Activated gamma-delta T cell treated with Interleukin-2 at 50 U/mL for 16 hours (primary cell): ENCODE measurements at regions not wholly inside any gene's neighbourhood (a gene's known extent, or its start where the extent isn't known, plus 50 kb on each side); places are given as distances from the start of the nearest gene placed in this dataset.

Experiments used
- DNase-seq: peaks from one replicate; pipeline ENCODE4 v3.0.0-alpha.2; 2020

DNA sequence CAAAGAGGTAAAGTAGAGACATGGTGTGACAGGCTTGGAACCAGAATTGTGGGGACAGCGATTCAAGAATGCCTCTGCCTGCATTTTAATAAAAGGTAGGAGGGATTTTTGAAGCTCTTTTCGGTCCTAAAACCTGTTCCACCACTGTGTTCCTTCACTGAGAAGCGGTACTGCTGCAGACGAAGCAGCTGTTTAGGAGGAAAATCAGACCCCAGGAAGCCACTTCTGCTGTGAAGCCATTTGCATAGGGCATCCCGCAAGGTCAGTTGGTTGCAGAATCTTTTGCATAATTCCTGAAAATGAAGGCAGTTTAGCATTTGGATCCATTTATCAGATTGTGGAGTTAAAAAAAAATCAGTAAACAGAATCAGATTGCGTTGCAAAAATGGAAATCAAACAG is 183.3 kb upstream of the PRKCQ start:
- DNase-seq, result no peak

DNA sequence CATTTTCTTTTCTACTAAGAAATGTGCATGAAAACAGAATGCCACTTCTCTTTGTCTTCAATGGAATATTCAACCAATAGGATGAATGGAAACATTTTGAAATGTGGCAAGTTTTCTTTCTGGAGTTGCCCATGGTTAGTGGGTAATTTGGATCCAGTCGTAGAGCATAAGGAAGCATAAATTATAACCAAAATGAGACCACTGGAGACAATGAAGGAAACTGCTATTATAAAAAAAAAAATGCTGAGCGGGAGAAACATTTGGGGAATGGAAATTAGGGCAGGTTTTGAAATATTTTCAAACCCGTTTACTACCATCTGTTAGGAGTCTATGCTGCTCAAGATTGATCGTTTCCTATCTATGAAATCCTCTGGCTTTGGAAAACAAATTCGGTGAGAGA is 182.9 kb upstream of the PRKCQ start:
- DNase-seq, result no peak

DNA sequence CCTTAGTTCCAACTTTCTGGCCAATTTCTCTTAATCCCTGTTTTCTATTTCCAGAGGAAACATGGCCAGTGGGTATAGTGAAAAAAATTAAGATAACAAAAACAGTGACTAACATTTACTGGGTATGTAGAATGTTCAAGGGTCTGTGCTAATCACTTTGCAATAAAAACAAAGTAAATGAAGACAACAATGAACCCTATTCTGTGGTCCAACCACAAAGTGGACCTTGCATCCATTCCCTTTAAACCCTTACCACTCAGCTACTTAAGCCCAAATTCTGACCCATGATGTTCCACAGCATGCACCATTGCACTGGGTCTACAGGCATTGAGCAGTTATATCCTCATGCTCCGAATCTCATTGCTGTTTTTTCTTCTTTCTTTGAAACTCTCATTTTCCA is 179.9 kb upstream of the PRKCQ start:
- DNase-seq, result no peak

DNA sequence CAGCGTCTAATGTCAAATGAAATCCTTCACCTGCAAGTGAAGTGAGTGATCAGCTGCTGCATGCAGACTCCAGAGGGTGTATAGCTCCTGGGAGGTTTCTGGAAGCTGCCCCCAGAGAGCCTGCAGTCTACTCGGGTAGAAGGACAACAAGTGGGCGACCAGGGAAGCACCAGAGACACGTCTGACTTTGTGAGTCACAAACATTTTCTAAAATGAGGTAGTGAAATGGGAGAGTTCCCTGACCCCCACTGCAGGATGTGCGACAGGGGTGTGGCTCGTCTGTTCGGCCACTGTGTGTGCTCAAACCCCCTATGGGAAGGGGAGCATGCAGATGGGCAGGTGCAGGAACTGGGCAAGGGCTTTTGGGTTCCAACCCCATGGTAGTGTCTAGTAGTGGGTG is 177.1 kb upstream of the PRKCQ start:
- no peak for DNase-seq

DNA sequence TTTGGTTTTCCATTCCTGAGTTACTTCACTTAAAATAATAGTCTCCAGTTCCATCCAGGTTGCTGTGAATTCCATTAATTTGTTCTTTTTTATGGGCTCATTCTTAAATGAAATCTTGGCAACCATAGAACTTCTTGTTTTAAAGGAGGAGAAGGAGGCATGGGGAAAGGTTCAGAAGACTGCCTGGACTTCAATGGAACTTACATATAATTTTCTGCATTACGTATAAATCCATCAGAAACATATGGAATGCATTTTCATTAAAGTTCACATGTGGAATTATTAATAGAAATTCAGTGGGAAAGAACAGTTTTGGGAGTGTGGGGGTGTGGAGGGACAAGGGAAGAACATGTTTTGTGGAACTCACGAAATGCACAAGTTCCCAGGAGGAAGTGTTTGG is 176.6 kb upstream of the PRKCQ start:
- DNase-seq, result no peak

DNA sequence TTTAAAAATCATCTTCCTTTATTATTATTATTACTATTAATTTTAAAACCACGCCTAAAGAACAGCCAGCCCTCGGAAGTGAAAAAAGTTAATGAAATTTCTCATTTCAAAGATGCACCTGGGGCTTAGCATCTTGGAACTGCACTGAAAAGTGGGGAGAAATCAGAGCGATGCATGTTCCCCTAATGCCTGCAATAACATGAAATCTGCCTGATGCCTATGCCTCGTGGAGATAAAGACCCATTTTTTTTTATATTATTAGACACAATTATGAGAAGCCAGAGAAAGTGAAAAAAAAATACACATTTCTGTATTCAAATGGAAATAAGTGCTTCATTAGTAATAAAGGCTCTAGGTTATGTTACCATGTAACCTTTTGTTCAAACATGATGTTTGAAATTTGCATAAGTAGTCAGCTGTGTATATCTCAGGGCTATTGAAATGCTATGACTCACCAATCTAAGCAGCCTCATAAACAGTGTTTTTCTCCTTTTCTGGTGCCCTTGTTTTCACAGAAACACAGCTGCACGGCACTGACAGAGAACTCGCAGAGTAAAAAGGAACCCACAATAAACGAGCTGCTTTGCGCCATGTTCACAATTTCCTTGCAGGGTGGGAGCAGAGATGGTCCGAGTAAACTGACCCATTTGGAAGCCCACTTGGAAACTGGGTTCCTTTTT is 175.8 kb upstream of the PRKCQ start:
- DNase-seq, result no peak

DNA sequence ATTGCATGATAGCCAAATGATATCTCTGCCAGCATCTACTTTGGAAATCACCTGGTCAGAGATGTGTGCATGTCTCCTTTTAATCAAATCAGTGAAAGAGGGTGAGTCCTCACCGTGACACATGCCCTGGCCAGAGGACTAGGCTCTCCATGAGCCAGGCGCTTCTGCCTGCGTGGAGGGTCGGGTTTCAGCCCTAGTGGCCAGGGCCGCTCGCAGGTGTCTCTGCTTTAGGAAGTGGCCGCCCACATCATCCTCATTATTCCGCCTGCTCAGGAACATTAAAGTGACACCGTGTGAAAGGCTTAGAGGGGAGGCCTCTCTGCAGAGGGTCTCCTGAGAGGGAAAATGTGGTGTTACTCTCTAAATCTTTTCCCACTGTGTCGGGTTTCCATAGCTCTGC is 173.6 kb upstream of the PRKCQ start:
- DNase-seq, result no peak

DNA sequence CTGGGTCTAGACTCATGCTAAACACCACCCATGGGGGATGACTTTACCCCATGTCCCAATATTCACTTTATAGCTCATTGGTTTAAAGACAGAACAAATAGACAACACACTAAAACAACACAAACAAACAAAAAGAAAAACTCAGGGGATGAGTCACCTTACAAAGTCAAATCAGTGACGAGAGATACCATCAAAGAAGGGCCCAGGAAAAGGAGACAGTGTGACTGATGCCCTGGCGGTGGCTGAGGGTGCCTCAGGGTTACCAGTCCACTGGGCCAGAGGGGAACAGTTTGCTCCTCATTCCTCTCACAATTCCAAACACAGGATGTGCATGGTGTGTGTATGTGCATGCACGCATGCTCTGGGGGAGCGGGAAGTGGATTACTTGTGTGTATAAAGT is 171.3 kb upstream of the PRKCQ start:
- DNase-seq, result no peak

DNA sequence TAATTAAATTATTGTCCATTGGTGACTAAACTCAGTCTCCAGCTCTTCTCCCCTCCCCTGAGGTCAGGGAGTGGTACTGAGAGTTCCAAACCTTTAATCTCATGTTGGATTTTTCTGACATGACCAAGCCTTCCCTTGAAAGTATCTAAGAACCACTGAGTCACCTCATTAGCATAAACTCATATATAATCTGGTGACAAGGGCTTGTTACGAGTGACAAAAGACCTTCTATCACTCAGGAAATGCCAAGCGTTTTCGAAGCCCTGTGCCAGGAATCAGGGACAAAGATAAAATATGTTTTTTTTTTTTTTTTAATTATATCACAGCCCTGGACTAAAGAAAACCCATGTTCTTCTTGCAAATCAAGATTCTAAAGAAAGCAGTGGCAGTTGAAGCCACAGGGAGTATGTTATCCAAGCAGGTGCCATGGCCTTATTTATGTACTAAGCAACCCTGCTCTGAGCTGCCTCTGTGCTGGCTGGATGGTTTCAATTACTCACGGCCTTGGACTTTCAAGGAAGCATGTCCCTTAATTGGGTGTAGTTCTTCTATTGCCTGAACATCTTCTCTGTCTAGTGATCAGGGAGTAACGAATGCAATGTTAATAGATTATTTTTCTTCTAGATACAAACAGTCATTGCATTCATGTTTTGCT is 169.0 kb upstream of the PRKCQ start:
- no peak for DNase-seq

DNA sequence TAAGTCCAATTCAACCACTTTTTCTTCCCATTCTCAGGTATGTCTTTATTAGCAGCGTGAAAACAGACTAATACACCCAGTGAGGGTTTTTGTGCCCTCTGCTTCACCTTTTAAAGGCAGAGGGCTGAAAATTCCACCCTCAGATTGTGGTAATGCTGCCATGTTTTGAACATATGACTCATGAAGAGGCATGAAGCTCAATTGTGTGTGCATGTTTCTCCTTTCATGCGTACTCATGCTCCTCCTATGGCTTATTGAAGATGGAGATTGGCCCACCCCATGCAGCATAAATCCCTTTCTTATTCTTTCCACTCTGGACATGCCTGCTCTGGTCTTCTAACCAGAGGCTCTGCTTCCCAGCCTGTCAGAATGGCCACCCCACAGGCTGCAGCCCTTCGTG is 168.0 kb upstream of the PRKCQ start:
- no peak for DNase-seq

DNA sequence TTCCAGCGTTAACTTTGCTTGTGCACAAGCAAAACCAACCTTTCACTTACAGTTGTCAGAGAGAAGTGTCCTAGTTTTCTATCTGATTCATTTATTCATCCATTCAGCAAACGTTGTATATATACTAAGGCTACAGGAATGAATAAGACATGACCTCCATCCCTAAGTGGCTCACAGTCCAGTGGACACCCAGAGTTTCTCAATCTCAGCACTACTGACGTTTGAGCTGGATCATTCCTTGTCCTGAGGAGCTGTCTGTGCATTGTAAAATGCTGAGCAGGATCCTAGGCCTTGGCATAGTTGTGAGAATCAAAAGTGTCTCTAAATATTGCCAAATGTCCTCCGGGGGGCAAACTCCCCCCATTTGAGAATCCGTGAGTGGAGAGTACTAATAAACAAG is 166.7 kb upstream of the PRKCQ start:
- no peak for DNase-seq

DNA sequence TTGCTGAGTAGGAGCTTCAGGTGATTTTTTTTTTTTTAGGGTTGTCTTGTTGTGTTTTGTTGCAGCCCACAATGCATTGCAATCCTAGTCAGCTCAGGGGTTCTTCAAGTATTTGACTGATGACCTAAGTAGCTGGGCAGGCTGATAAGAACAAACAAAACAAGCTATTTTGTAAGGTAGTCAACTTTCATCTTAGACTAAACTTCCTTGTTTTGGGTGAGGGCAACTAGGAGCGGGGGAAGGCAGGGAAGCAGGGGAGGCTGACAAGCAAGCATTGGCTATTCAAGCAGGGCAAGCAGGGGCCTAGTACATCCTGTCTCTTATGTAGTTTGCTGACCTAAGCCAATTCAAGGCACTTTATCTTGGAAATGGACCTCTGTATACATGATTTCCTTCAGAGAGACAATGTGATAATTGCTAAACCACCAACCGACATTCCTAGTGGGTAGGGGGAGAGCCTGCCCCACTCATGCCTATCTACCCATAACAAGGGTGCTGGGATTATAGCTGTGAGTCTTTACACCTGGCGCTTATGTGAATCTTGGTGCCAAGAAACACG is 163.3 kb upstream of the PRKCQ start:
- no peak for DNase-seq

DNA sequence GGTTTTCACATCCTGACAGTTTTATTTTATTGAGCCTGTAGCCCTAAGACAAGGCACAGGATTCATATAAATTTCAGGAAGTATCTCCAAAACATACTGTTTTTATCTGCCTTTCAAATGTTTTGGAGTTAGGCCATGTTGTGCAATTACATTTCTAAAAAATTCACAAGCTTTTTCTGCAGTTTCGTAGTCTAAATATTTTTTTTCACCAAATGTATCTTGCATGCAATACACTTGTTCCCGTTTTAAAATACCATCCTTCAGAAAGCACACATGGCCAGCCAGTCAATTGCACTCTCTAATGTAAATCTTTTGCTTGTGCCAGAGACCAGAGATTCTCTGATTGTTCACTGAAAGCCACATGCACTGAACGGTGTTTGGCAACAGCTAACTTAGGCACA is 161.5 kb upstream of the PRKCQ start:
- no peak for DNase-seq

DNA sequence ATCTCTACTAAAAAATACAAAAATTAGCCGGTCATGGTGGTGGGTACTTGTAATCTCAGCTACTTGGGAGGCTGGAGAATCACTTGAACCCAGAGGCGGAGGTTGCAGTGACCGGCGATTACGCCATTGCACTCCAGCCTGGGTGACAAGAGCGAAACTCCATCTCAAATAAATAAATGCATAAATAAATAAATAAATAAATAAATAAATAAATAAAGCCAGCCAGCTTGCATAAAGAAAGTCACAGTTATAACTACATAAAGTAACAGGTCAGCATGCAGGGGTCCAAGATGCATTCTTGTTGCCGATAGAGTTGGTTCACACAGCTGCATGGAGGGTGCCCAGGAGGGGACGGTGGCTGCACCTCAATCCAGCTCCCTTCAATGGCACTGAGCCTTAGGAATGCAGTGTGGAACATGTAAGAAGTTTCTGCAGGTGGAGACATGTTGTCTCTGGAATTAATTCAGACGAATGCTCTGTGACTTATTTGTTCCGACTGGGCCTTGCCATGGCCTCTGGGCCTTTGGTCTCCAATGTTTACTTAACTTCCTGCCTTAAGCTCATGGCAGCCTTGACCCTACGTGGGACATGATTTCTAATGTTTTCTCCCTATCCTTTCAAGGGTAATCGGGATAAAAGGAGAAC is 159.6 kb upstream of the PRKCQ start:
- DNase-seq, result no peak

DNA sequence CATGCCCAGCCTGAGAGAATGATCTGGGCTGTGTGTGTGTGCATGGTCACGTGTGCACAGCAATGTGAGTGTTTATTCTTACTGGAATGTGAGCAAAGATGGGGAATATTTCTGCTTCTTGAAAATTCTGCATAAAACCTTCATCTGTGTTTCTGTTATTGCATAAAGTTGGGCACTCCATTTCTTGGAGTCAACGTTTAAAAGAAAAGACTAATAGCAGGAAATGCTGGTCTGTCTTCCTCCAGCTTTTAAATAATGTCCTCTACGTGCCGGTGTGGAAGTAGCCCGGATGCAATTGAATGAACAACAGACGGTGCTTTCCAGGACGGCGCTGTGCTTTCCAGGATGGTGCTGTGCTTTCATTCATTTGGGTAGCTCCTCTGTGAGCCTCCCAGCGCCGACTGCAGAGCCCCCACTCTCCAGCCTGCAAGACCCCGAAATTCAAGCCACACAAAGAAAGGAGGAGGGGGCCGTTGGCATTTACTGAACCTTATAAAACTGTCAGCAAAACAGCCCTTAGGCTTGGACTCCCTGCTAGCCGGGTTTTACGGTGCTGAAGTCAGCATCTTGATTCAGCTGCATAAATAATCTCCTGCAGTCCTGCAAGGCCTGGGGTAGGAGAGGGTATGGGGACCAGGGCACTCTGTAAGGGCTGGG is 158.2 kb upstream of the PRKCQ start:
- no peak for DNase-seq

DNA sequence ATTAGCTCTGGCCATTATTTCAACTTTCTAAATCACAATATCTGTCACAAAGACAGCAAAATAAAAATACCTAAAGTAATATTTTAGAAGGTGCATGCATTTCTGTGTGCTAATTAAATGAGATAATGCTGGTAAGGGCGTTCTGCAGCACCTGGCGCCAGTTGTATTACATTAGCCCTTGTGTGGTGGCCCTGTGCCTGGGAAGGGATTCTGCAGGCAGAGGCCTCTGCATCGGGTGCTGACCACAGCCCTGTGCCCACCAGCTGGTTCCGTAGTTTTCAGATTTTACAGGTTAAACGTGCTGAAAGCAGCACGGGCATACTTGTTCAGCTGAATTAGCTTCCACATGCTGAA is 157.7 kb upstream of the PRKCQ start:
- DNase-seq, result no peak

DNA sequence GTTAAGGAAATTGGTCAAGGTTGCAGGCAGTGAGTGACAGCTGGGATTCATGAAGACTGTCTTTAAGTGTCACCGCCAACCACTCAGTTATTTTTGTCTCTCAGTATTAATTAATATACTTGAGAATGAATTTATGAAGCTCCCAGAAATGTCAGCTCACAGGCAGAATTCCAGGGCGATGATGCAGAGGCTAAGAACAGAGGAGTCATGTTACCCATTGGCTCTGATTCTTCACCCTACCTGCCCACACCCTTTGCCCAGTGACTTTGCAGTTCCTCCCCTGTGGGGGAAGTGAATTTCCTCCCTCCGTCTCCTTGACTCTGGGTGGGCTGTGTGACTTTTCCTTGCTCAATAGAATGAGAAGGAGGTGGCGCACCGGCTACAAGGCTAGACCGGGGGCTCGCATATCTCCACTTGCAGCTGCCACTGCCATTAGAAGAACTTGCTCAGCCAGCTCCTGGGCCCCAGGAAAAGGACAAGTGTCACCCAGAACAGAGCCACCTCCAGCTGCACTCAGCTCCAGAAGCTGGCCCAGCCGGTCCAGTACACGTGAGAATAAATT is 157.1 kb upstream of the PRKCQ start:
- DNase-seq, result no peak

DNA sequence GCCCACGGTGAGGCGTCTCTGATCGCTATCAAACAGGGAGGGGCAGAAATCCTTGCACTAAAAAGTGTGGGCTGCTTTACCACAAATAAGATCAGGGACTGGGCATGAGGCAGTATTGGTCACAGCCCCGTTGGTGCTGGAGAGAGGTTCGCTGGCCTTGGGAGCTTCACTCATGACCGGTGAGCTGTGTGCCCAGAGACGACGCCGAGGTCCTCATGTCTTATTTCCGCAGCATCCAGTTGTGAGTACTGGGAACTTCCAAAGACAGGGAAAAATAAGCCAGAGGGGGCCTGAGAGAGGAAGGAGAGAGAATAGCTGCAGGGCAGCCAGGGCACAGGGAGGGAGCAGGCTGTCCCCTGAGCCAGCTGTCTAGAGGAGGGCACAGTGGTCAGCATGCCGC is 154.2 kb upstream of the PRKCQ start:
- no peak for DNase-seq

DNA sequence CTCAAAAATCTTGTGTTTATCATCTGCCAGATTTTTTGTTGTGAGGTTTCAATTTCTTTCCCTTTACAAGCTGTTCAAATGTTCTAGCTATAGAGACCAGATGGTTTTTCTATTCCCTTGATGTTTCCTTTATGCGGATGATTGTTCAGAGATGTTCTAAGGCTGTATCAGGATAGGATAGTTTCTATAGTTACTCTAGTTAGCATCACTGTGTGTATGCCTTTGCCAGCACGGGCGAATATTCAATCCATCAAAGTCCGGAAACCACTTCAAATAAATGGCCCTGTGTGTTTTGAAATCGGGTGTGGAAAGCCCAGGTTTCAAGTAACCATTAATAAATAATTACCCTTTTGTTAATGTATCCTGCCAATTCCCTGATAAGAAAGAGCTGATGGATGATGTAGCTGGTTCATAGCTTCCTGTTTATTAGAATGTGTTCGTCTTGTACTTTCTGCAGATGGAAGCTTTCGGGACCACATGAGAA is 149.8 kb upstream of the PRKCQ start:
- no peak for DNase-seq

DNA sequence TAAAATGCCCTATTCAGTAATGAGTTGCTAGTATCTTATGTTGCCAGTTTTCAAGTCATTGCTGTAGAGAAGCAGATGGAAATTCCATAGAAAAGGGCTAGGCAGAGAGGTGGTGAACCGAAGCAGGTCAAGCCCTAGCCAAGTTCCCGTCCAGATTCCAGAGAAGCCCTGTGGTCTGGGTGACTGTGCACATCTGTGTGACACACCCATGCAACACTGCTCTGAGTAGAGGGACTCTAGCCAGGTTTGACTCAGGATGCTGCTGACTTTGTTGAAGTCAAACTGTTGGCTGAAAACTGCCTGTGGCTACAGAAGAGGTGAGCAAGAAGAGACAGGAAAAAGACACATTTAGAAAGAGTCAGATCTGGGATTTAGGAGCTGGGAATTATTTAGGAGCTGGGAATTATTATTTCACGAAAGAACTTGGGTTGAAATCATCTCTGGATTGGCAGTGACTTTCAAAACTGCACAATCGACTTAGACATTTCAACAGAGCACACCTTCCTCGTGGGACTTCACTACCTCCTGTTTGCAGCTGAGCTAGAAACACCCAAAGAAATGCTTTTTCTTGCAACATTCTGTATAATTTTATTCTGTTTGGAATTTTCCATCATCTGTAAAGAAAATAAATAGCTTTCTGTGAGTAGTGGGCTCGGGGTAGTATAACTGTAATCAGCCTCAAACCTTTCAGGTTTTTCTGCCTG is 149.1 kb upstream of the PRKCQ start:
- no peak for DNase-seq

DNA sequence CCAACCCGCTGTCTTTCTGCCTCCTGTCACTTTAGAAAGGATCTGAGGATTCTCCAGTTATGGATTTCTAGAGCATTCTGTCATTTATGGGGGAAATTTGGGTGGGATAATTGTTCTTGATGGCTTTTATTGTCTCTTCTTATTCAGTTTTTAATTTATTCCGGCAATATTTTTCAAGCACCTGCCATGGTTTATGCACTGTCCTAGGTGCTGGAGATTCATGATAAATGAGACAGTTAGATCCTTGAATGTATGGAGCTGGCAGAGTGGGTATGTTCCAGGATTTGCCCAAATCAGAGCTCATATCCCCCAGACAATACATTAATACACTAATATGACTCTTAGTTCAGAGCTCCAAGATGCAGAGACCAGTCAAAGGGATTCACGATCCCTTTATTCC is 146.8 kb upstream of the PRKCQ start:
- no peak for DNase-seq

DNA sequence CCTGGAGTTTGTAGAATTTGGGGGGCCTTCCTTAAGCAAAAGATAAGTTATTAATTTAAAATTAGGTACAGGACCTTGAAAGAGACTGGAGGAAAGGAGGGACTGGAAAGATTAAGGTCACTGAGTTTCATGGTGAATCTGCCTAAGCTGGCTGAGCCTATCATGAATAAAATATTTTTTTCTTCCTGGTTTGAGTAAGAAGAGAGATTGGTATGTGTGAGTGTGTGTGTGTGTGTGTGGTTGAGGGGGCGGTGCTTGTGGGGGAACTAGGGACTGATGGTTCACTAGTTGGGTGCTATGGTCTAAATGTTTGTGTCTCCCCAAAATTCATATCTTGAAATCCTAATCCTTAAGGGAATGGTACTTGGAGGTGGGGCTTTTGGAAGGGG is 142.5 kb upstream of the PRKCQ start:
- no peak for DNase-seq
